ENCODE measurements at regions not wholly inside any gene's neighbourhood (a gene's known extent, or its start where the extent isn't known, plus 50 kb on each side); places are given as distances from the start of the nearest gene placed in this dataset.

DNA sequence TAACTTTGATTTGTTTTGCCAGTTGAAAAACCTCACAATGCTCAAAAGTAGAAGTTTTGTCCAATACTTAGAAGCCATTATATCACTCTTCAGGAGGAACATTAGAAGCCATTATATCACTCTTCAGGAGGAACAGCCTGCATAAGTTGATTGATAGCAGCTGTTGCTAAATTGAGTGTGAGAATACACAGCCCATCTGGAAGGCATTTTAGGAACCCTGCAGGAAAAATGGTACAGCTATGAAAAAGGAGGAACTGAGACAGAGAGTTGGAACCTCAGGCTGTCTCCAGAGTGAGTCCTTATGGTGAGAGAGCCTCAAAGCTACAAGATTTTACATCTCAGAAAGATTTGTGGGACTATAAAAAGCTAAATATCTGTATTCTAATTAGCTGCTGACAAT, 207.0 kb downstream of the MYRFL start:
- Mint-ChIP-seq H3K36me3 (ENCODE audit: unreplicated experiment) (no peaks in the 10 kb centered on the region), H3K27ac (ENCODE audit: unreplicated experiment) (no peak overlapping the region)
- DNase-seq: no peak

DNA sequence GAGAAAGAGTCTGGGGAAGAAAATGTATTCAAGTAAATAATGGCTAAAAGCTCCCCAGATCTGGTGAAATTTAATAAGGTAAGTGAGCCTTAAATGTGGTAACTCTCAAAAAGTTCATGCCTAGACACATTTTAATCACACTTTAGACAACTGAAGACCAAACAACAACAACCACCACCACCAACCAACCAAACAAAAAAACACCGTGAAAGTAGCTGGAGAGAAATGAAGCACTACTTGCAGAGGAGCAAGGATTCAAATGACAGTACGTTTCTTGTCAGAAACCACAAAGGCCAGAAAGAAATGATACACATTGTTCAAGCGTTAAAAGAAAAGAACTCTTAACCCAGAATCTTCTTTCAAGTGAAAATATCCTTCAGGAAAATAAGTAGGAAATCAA, 208.3 kb downstream of the MYRFL start:
- DNase-seq: no peak
- TF ChIP-seq, protein P1, sequence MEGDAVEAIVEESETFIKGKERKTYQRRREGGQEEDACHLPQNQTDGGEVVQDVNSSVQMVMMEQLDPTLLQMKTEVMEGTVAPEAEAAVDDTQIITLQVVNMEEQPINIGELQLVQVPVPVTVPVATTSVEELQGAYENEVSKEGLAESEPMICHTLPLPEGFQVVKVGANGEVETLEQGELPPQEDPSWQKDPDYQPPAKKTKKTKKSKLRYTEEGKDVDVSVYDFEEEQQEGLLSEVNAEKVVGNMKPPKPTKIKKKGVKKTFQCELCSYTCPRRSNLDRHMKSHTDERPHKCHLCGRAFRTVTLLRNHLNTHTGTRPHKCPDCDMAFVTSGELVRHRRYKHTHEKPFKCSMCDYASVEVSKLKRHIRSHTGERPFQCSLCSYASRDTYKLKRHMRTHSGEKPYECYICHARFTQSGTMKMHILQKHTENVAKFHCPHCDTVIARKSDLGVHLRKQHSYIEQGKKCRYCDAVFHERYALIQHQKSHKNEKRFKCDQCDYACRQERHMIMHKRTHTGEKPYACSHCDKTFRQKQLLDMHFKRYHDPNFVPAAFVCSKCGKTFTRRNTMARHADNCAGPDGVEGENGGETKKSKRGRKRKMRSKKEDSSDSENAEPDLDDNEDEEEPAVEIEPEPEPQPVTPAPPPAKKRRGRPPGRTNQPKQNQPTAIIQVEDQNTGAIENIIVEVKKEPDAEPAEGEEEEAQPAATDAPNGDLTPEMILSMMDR (IDR thresholded peaks at IDR 0.05; ENCODE audit: partially characterized antibody, unreplicated experiment): no peak
- Mint-ChIP-seq H3K9me3 (ENCODE audit: unreplicated experiment) (no peaks in the 10 kb centered on the region), H3K27ac (ENCODE audit: unreplicated experiment) (no peak overlapping the region), H3K27me3 (ENCODE audit: unreplicated experiment) (no peaks in the 10 kb centered on the region), H3K4me3 (ENCODE audit: unreplicated experiment) (no peak overlapping the region), H3K4me1 (ENCODE audit: low read depth, unreplicated experiment) (no peaks in the 10 kb centered on the region), H3K36me3 (ENCODE audit: unreplicated experiment) (no peaks in the 10 kb centered on the region)

More for the DNA sequence above, 207.0 kb downstream of the MYRFL start:
- Mint-ChIP-seq H3K9me3 (ENCODE audit: unreplicated experiment) (no peaks in the 10 kb centered on the region), H3K4me3 (ENCODE audit: unreplicated experiment) (no peak overlapping the region), H3K27me3 (ENCODE audit: unreplicated experiment) (no peaks in the 10 kb centered on the region), H3K4me1 (ENCODE audit: low read depth, unreplicated experiment) (no peaks in the 10 kb centered on the region)
- TF ChIP-seq, protein P1 (IDR thresholded peaks at IDR 0.05; ENCODE audit: partially characterized antibody, unreplicated experiment): no peak

DNA sequence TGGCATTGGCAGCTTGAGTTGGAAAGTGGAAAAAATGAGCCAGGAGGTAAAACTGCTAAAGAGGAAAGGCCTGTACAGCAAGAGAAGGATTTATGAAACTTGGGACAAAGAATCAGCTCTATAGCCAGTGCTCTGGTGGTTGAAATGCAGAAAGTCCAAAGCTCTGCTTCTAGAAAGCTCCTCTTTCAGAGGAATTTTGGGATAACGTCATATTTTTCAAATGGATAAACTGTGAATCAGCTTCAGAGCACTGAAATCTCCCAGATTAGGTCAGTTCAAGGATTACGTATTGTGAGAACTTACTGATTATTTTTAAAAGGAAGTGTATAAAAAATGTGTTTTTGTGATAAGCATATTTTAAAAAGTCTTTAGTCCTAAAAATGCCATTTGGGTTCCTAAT, 203.1 kb upstream of the CNOT2 start:
- no peaks in the 10 kb centered on the region for H3K4me1 Mint-ChIP-seq (ENCODE audit: low read depth, unreplicated experiment)
- no peaks in the 10 kb centered on the region for H3K27me3 Mint-ChIP-seq (ENCODE audit: unreplicated experiment)
- TF ChIP-seq, protein P1 (IDR thresholded peaks at IDR 0.05; ENCODE audit: partially characterized antibody, unreplicated experiment): no peak
- H3K27ac Mint-ChIP-seq (ENCODE audit: unreplicated experiment): no peak overlapping the region
- H3K9me3 Mint-ChIP-seq (ENCODE audit: unreplicated experiment): no peaks in the 10 kb centered on the region
- no peaks in the 10 kb centered on the region for H3K36me3 Mint-ChIP-seq (ENCODE audit: unreplicated experiment)
- DNase-seq: no peak
- H3K4me3 Mint-ChIP-seq (ENCODE audit: unreplicated experiment): no peak overlapping the region

DNA sequence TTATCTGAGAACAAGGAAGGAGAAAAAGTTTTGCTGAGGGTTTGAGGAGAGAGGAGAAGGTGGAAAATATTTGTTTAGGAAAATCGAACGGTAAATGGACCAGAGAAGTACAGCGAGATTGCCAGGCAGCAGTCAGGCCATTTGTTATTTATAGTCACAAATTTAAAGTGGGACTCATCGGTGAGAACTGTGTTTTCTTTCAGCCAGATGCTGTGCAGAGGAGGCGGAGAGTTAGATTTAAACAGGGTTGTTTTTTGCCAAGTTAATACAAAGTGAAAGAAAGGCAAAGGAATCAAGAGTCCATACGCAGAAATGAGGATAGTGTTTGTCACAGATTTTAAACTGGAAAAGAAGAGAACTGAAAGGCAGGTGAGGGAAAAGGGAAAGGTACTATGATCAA, 200.6 kb upstream of the CNOT2 start:
- no peaks in the 10 kb centered on the region for H3K9me3 Mint-ChIP-seq (ENCODE audit: unreplicated experiment)

DNA sequence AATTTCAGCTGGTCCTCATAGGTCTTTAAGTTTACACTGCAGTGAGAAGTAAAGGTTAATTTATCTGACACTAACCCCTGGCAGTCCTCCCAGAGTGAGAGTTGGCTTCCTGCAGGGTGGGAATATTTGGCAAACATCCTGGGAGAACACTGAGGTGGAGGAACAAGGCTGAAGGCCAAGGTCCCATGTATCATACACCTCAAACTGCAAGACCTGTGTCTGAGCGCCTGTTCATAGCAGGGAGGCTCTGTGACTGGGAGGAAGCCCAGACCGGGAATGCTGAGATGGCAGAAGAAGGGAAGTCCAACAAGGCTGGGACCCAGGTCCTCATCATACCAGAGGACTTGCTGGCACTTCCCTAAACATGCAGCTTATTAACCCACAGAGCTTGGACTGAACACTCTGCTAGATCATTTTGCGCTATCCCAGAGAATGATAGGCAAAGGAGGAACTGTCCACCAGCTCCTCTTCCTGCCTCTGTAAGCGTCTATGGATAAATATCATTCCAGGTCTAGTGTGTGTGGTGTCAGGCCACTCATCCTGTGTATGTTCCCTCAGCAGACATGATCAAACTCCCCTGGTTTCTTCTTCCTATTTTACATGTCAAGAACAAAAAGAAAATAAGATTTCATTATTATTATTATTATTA, 199.6 kb upstream of the CNOT2 start:
- Mint-ChIP-seq H3K4me3 (ENCODE audit: unreplicated experiment) (no peak overlapping the region), H3K4me1 (ENCODE audit: low read depth, unreplicated experiment) (no peaks in the 10 kb centered on the region), H3K9me3 (ENCODE audit: unreplicated experiment) (no peaks in the 10 kb centered on the region), H3K27me3 (ENCODE audit: unreplicated experiment) (peaks cover 1% of the 10 kb centered on the region), H3K27ac (ENCODE audit: unreplicated experiment) (no peak overlapping the region), H3K36me3 (ENCODE audit: unreplicated experiment) (no peaks in the 10 kb centered on the region)
- TF ChIP-seq, protein P1 (IDR thresholded peaks at IDR 0.05; ENCODE audit: partially characterized antibody, unreplicated experiment): no peak
- DNase-seq: no peak

More for the DNA sequence above, 200.6 kb upstream of the CNOT2 start:
- H3K4me1 Mint-ChIP-seq (ENCODE audit: low read depth, unreplicated experiment): no peaks in the 10 kb centered on the region
- H3K4me3 Mint-ChIP-seq (ENCODE audit: unreplicated experiment): no peak overlapping the region
- H3K27me3 Mint-ChIP-seq (ENCODE audit: unreplicated experiment): peaks cover 1% of the 10 kb centered on the region
- TF ChIP-seq, protein P1 (IDR thresholded peaks at IDR 0.05; ENCODE audit: partially characterized antibody, unreplicated experiment): no peak
- no peak for DNase-seq
- H3K27ac Mint-ChIP-seq (ENCODE audit: unreplicated experiment): no peak overlapping the region
- H3K36me3 Mint-ChIP-seq (ENCODE audit: unreplicated experiment): no peaks in the 10 kb centered on the region

Measured in glutamatergic neuron (in vitro differentiated cells).